Islet precursor cell (in vitro differentiated cells): ENCODE measurements at regions not wholly inside any gene's neighbourhood (a gene's known extent, or its start where the extent isn't known, plus 50 kb on each side); places are given as distances from the start of the nearest gene placed in this dataset.
"Not testable (repeated sequence)": the region's sequence is repeated elsewhere in the genome, so short reads cannot be mapped to it uniquely, and the experiment has no call there.

ENCODE experiments used
- DNase-seq: peaks from one replicate; pipeline ENCODE4 v3.0.0-alpha.2; 2018

- no peak for DNase-seq
Observed at GRCh38 chr18:65671621-65672415, 79.0 kb upstream of the CDH7 start.

DNA sequence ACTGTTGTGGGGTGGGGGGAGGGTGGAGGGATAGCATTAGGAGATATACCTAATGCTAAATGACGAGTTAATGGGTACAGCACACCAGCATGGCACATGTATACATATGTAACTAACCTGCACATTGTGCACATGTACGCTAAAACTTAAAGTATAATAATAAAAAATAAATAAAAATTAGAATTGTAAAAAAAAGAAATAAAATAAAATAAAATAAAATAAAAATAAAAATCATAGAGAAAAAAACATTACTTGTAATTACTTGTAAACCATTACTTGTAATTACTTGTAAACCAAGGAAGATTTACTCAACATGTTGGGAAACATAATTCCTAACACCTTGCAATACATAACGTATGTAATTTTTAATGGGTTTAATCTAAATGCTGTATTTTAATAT, 80.7 kb upstream of the CDH7 start:
- DNase-seq: not testable (repeated sequence)

DNA sequence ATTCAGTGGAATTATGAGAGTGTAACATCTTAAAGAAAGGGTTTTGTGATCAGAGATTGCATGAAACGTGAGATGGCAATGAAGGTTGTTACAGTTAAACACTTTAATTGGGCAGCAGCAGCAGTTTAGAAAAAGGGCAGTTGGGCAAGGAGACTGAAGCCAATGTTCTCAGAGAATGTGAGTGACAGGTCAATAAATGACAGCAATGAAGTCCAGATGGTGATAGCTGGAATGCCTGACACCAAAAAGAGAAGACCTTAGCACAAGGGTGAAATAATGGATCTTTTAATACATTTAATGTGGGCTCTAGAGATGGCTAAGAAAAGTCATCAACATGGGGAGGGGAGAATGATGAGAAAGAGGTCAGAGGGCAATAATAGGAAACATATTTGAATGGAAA, 89.4 kb upstream of the CDH7 start:
- DNase-seq: no peak

GRCh38 chr18:65659912-65660311, 90.9 kb upstream of the CDH7 start:
- DNase-seq: no peak

DNA sequence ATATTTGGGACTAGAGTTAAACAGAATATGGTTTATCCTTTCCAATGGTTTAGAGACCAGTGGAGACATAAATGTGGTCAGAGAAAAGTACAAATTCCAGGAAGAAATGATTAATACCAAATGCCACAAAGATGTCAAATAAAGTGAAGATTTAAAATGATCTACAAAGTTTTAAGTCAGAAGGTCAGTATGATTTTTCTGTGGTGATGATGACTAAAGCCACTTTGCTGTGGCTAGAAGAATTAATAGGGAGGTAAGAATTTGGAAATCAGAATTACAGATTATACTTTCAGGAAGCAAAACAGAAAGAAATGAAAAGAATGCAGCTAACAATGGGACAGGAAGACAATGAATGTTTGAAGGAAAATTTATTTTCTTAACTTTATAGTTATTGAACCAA, 91.5 kb upstream of the CDH7 start:
- DNase-seq: no peak

DNA sequence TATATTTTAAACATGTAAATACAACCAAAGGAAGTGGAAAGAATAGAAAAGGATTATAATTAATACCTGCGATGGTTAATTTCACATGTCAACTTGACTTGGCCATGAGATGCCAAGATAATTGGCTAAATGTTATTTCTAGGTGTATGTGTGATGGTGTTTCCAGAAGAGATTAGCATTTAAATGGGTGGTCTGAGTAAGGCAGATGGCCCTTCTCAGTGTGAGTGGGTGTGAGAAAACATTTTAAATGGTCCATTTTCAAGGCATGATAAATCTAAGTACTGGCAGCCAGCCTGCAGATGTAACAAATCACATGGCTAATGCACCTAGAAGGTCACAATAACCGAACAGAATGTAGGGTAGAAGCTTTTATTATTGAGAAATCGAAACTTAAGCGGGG, 99.6 kb upstream of the CDH7 start:
- no peak for DNase-seq

DNA sequence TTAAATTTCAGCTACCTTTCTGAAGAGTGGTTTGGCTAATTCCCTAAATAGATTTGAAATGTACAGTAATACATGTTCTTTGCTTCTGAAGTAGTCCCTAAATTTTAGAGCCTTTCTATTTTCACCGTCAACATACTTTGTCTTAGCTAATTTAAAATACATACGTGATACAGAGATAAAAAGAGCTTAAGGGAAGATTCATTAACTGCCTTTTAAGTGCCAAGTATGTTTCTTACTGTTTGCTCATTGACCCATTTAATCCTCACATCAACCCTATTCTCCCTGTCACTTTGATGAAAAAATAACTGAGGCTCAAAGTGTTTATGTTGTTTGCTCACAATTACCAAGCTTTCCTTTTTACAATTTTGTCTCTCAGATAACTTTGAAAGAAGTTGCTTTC, 118.6 kb upstream of the CDH7 start:
- no peak for DNase-seq

GRCh38 chr18:65631766-65632165, 119.0 kb upstream of the CDH7 start:
- DNase-seq: no peak

- no peak for DNase-seq
Observed at GRCh38 chr18:65628390-65628789, 122.4 kb upstream of the CDH7 start.

DNA sequence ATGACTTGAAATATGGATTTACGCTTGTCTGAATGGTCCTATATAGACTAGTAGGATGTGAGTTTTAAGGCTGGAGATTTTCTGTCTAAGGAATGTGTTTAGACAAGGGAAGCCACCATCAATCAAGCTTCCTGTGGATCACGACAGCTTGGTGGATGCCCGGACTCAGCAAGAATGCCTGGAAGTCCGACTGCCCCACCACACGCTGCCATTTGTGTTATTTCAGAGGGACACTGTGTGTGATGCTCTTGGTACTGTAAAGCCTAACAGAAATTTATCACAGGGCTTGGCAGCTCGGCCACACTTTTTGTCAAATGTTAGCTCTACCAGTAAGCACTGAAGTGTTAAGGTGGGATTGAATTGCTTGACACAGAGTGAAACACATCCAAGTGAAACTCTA, 127.1 kb upstream of the CDH7 start:
- peak; percentile 56 for DNase-seq

- DNase-seq: no peak
Observed at GRCh38 chr18:65622436-65622835, 128.4 kb upstream of the CDH7 start.

- DNase-seq: no peak
Observed at GRCh38 chr18:65620076-65620696, 130.6 kb upstream of the CDH7 start.

GRCh38 chr18:65610939-65611338, 139.9 kb upstream of the CDH7 start:
- DNase-seq: no peak

GRCh38 chr18:65608471-65608870, 142.3 kb upstream of the CDH7 start:
- DNase-seq: no peak

GRCh38 chr18:65607161-65607560, 143.7 kb upstream of the CDH7 start:
- no peak for DNase-seq

DNA sequence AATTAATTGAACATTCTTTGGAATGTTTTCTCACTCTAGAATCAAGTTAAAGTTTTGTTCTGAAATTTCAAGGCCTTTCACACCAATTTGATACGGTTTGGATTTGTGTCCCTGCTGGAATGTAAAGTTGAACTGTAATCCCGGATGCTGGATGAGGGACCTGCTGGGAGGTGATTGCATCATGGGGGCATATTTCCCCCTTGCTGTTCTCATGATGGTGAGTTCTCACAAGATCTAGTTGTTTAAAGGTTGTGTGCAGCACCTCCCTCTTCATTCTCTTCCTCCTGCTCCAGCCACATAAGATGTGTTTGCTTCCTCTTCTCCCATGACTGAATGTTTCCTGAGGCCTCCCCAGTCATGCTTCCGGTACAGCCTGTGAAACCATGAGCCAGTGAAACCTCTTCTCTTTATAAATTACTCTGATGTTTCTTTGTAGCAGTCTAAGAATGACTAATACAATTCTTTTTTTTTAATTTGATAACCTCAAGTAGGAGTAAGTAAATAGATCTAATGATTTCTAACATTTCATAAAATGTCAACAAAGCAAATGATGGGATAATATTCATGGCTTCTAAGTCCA, 144.2 kb upstream of the CDH7 start:
- no peak for DNase-seq

- not testable (repeated sequence) for DNase-seq
Observed at GRCh38 chr18:65605352-65605751, 145.5 kb upstream of the CDH7 start.

- DNase-seq: no peak
Observed at GRCh38 chr18:65601775-65602174, 149.0 kb upstream of the CDH7 start.

GRCh38 chr18:65592435-65592834, 158.4 kb upstream of the CDH7 start:
- no peak for DNase-seq

DNA sequence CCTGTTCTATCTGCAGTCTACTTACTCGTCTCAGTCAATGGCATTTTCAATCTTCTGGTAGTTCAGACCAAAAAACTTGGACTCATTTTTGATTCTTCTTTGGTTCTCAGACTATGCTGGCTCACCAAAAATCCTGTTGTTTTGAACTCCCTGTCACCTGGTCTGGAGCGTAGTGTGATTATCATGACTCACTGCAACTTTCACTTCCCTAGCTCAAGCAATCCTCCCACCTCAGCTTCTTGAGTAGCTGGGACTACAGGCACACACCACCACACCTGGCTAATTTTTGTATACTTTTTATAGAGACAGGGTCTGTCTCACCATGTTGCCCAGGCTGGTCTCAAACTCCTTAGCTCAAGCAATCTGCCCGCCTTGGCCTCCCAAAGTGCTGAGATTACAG, 163.3 kb upstream of the CDH7 start:
- no peak for DNase-seq

- DNase-seq: not testable (repeated sequence)
Observed at GRCh38 chr18:65582094-65582493, 168.7 kb upstream of the CDH7 start.

GRCh38 chr18:65568866-65569265, 181.9 kb upstream of the CDH7 start:
- no peak for DNase-seq

GRCh38 chr18:65567372-65567771, 183.4 kb upstream of the CDH7 start:
- DNase-seq: no peak

DNA sequence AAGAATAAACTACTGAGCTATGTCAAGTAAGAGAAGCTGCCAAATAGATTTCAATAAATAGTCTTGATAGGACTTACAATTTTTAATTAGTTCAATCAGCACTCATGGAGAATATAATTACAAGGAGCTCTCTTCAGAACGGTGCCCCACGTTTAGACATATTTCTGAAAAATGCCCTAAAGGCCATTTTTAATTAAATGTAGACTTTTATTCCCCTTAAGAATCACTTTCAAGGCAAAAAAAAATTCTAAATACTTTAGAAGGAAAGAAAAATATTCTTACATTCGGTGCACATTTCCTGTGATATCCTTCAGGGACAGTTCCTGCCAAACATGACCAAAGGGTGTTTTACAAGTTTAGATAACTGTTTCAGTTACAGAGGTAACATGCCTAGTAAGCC, 202.5 kb upstream of the CDH7 start:
- DNase-seq: no peak
